Neuronal stem cell (in vitro differentiated cells): ENCODE measurements at regions not wholly inside any gene's neighbourhood (a gene's known extent, or its start where the extent isn't known, plus 50 kb on each side); places are given as distances from the start of the nearest gene placed in this dataset.

Experiments
- DNase-seq: peaks from one replicate; pipeline ENCODE4 v3.0.0-alpha.2; 2013; ENCODE audit warnings: low spot score
- H2AFZ ChIP-seq: one replicate; pipeline ENCODE4 v1.6.1; 2013; ENCODE audit warnings: mild to moderate bottlenecking, low read length, inconsistent platforms
- H2AK5ac ChIP-seq: 2 replicates; pipeline ENCODE4 v1.6.1; 2013; ENCODE audit warnings: low read depth, mild to moderate bottlenecking, inconsistent platforms, low read length, moderate library complexity, mixed read lengths
- H2BK120ac ChIP-seq: 2 replicates; pipeline ENCODE4 v1.6.1; 2013; ENCODE audit warnings: low read depth, mild to moderate bottlenecking, inconsistent platforms, low read length, moderate library complexity, mixed read lengths
- H2BK12ac ChIP-seq: one replicate; pipeline ENCODE4 v1.6.1; 2013; ENCODE audit warnings: low read length, inconsistent platforms
- H2BK15ac ChIP-seq: 2 replicates; pipeline ENCODE4 v1.6.1; 2013; ENCODE audit warnings: mild to moderate bottlenecking, low read length, inconsistent platforms, mixed read lengths
- H2BK5ac ChIP-seq: one replicate; pipeline ENCODE4 v1.6.1; 2013; ENCODE audit warnings: inconsistent platforms, mild to moderate bottlenecking, low read length, moderate library complexity
- H3K14ac ChIP-seq: one replicate; pipeline ENCODE4 v1.6.1; 2013; ENCODE audit warnings: low read length, inconsistent platforms
- H3K18ac ChIP-seq: 2 replicates; pipeline ENCODE4 v1.6.1; 2013; ENCODE audit warnings: low read length, inconsistent platforms
- H3K23ac ChIP-seq: 2 replicates; pipeline ENCODE4 v1.6.1; 2013; ENCODE audit warnings: low read depth, mild to moderate bottlenecking, mixed read lengths, low read length, inconsistent platforms; ENCODE audit not compliant: poor library complexity
- H3K27ac ChIP-seq: replicated peaks from 3 replicates; pipeline ENCODE4 v1.5.1; 2013; ENCODE audit warnings: low read length, inconsistent platforms
- H3K27me3 ChIP-seq, 3 experiments: 2 replicates each; pipeline ENCODE4 v1.6.1; 2013; ENCODE audit warnings: low read length in 3 of 3, mild to moderate bottlenecking in 2 of 3, inconsistent platforms in 1 of 3, low read depth in 1 of 3, mixed read lengths in 1 of 3, moderate library complexity in 1 of 3; ENCODE audit not compliant: control insufficient read depth in 3 of 3, insufficient read depth in 3 of 3
- H3K36me3 ChIP-seq, 2 donors: replicated peaks in 1 of 2; 2 replicates each; pipeline ENCODE4 v1.6.1; 2013; ENCODE audit warnings: low read length in 2 of 2; ENCODE audit not compliant: control insufficient read depth in 2 of 2, insufficient read depth in 2 of 2
- H3K4ac ChIP-seq: 2 replicates; pipeline ENCODE4 v1.6.1; 2013; ENCODE audit warnings: inconsistent platforms, mild to moderate bottlenecking, low read length, moderate library complexity
- H3K4me1 ChIP-seq, 2 donors: 1 replicate in 1 of 2; 2 replicates in 1 of 2; pipeline ENCODE4 v1.6.1; 2013; ENCODE audit warnings: low read length in 2 of 2, low read depth in 1 of 2; ENCODE audit not compliant: control insufficient read depth in 2 of 2, insufficient read depth in 1 of 2
- H3K4me2 ChIP-seq: one replicate; pipeline ENCODE4 v1.6.1; 2013; ENCODE audit warnings: mild to moderate bottlenecking, low read length, inconsistent platforms; ENCODE audit not compliant: insufficient read depth, poor library complexity, severe bottlenecking
- H3K4me3 ChIP-seq, 2 donors: 2 replicates each; pipeline ENCODE4 v1.5.1; 2013; ENCODE audit warnings: low read length in 2 of 2, mild to moderate bottlenecking in 2 of 2, inconsistent platforms in 1 of 2, moderate library complexity in 1 of 2
- H3K79me1 ChIP-seq: one replicate; pipeline ENCODE4 v1.6.1; 2013; ENCODE audit warnings: low read depth, mild to moderate bottlenecking, inconsistent platforms, low read length, moderate library complexity
- H3K9ac ChIP-seq: one replicate; pipeline ENCODE4 v1.6.1; 2013; ENCODE audit warnings: mild to moderate bottlenecking, low read depth, low read length, inconsistent platforms; ENCODE audit not compliant: poor library complexity
- H3K9me3 ChIP-seq, 2 donors: replicated peaks in 1 of 2; 2 replicates each; pipeline versions ENCODE3 to v1.6.1; 2013; ENCODE audit warnings: low read length in 2 of 2, mild to moderate bottlenecking in 2 of 2, inconsistent platforms in 1 of 2, low read depth in 1 of 2, mixed read lengths in 1 of 2, moderate library complexity in 1 of 2; ENCODE audit not compliant: control insufficient read depth in 2 of 2, insufficient read depth in 1 of 2
- H4K8ac ChIP-seq: one replicate; pipeline ENCODE4 v1.6.1; 2013; ENCODE audit warnings: low read depth, mild to moderate bottlenecking, inconsistent platforms, low read length, moderate library complexity
- H4K91ac ChIP-seq: one replicate; pipeline ENCODE4 v1.6.1; 2013; ENCODE audit warnings: low read length, low read depth, mild to moderate bottlenecking, inconsistent platforms; ENCODE audit not compliant: poor library complexity
- WGBS, 2 donors: extraction: QIAGEN DNeasy Blood & Tissue Kit; methylation state at CpG; one replicate each; pipeline ENCODE4 v1.1.7; 2013; ENCODE audit warnings: missing lambda C conversion rate in 2 of 2, mixed read lengths in 1 of 2; ENCODE audit not compliant: insufficient read length in 2 of 2, insufficient replicate concordance in 1 of 2; ENCODE audit errors: extremely low coverage in 2 of 2; 5-methylcytosine and 5-hydroxymethylcytosine counted together

DNA sequence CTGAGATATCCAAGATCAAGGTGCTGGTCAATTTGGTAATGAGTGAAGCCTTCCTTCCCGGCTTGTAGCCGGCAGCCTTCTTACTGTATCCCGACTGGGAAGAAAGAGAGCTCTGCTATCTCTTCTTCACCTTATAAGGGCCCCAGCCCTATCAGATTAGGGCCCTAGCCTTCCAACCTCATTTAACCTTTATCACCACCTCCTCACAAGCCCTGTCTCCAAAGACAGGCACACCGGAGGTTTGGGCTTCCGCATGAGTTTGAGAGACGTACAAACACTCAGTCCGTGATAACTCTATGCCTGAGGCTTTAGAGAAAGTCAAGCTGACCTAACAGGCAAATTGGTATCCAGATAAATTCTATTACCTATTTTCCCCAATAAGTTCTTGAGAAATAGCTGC is 243.9 kb downstream of the OPA1 start:
- Histone ChIP-seq H3K79me1 (no peaks in the 10 kb centered on the region), H2BK120ac (no peak overlapping the region), H3K18ac (no peak overlapping the region), H3K23ac (no peak overlapping the region), H3K4me1 (no peaks in the 10 kb centered on the region), H2AFZ (no peak overlapping the region), H3K9me3 (peaks cover 0 to 5% of the 10 kb centered on the region in 2 donors), H3K4me3 (no peak overlapping the region), H3K36me3 (no peaks in the 10 kb centered on the region), H2BK15ac (no peak overlapping the region), H2BK12ac (no peak overlapping the region), H2AK5ac (no peak overlapping the region), H4K8ac (no peak overlapping the region), H4K91ac (no peak overlapping the region), H3K27ac (no peak overlapping the region), H3K4me2 (no peak overlapping the region), H3K9ac (no peak overlapping the region), H3K27me3 (no peaks in the 10 kb centered on the region), H2BK5ac (no peak overlapping the region), H3K4ac (no peak overlapping the region), H3K14ac (no peak overlapping the region)
- DNase-seq, result no peak
- WGBS, 2 donors, result no CpG with 5 or more reads among the region's 7 CpGs

DNA sequence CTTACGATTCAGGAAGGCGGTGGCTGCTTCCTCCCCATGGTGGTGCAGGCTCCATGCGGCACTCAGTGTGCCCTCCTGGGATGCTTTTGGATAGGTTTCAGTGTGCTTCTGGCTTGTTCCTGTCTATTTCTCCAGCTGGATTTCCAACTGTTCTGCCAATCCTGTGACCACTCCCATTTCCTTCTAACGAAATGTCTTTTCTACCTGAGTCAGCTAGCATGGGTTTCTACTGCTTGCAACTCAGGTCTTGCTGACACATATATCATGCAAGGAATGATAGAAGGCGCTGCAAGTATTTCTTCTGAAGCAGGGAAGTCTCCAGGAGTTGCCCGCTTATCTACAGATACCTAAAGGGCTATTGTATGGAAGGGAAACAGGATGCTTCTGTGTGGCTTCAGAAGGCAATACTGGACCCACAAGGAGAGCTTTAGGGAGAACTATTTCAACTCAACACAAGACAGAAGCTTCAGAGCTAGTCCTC is 244.4 kb downstream of the OPA1 start:
- no peak overlapping the region for H3K4me3 ChIP-seq
- H3K27me3 ChIP-seq, result no peaks in the 10 kb centered on the region
- H3K4me1 ChIP-seq, result no peaks in the 10 kb centered on the region
- no peak for DNase-seq
- H4K91ac ChIP-seq, result no peak overlapping the region
- H3K9ac ChIP-seq, result no peak overlapping the region
- H3K4me2 ChIP-seq, result no peak overlapping the region
- no peaks in the 10 kb centered on the region for H3K36me3 ChIP-seq
- no peak overlapping the region for H3K4ac ChIP-seq
- H3K14ac ChIP-seq, result no peak overlapping the region
- no peak overlapping the region for H3K18ac ChIP-seq
- no peak overlapping the region for H2AFZ ChIP-seq
- H2BK12ac ChIP-seq, result no peak overlapping the region
- H3K23ac ChIP-seq, result no peak overlapping the region
- no peak overlapping the region for H2BK15ac ChIP-seq
- H2BK120ac ChIP-seq, result no peak overlapping the region
- no peak overlapping the region for H4K8ac ChIP-seq
- H3K79me1 ChIP-seq, result no peaks in the 10 kb centered on the region
- H2AK5ac ChIP-seq, result no peak overlapping the region
- WGBS, 2 donors, result no CpG with 5 or more reads among the region's 6 CpGs
- no peak overlapping the region for H3K27ac ChIP-seq
- no peak overlapping the region for H2BK5ac ChIP-seq
- H3K9me3 ChIP-seq, result peaks cover 0 to 9% of the 10 kb centered on the region in 2 donors

DNA sequence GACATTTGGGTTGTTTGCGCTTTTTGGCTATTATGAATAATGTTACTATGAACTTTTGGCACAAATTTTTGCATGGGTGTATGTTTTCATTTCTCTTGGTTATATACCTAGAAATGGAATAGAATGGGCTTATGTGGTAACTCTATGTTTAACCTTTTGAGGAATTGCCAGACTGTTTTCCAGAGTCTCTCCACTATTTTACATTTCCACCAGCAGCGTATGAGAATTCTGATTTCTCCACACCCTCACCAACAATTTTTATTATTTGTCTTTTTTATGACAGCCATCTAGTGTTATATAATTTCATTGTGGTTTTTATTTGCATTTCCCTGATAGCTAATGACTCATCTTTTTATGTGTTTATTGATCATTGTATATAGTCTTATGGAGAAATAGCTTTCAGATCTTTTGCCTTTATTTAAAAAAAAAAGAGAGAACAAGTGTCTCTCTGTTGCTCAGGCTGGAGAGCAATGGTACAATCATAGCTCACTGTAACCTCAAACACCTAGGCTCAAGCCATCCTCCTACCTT is 247.2 kb downstream of the OPA1 start:
- Histone ChIP-seq H4K91ac (no peak overlapping the region), H2BK120ac (no peak overlapping the region), H3K27ac (no peak overlapping the region), H3K9ac (no peak overlapping the region), H3K23ac (no peak overlapping the region), H2BK5ac (no peak overlapping the region), H2AK5ac (no peak overlapping the region), H3K79me1 (no peaks in the 10 kb centered on the region), H3K4me2 (no peak overlapping the region), H3K4ac (no peak overlapping the region), H4K8ac (no peak overlapping the region), H3K27me3 (no peaks in the 10 kb centered on the region), H2BK15ac (no peak overlapping the region), H3K14ac (no peak overlapping the region), H3K36me3 (no peaks in the 10 kb centered on the region), H2BK12ac (no peak overlapping the region), H3K18ac (no peak overlapping the region), H2AFZ (no peak overlapping the region), H3K9me3 (peaks cover 0 to 15% of the 10 kb centered on the region in 2 donors), H3K4me3 (no peak overlapping the region), H3K4me1 (no peaks in the 10 kb centered on the region)
- DNase-seq, result no peak
- WGBS, 2 donors, result no CpG with 5 or more reads among the region's 2 CpGs

DNA sequence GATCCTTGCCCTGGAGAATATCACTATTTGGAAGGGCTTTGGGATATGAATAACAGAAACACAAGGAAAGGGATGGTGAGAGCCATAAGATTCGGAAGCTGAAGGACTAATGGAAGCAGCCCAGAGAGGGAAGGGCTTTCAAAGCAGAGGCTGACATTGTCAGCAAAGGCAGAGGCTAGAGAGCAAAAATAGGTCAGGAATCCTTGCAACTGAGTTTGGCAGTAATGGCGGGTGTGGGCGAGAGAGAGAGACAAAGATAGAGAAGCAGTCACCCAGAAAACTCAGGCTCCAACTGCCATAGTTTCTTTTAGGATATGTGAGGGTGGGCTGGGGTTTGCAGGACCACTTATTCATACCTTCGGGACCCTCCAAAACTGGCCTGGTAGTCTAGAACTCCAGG is 248.6 kb downstream of the OPA1 start:
- Histone ChIP-seq H3K36me3 (no peaks in the 10 kb centered on the region), H3K79me1 (no peaks in the 10 kb centered on the region), H2AK5ac (no peak overlapping the region), H2BK12ac (no peak overlapping the region), H2BK15ac (no peak overlapping the region), H3K23ac (no peak overlapping the region), H3K27me3 (no peaks in the 10 kb centered on the region), H3K4me2 (no peak overlapping the region), H2AFZ (no peak overlapping the region), H3K18ac (no peak overlapping the region), H3K4ac (no peak overlapping the region), H4K91ac (no peak overlapping the region), H3K4me1 (no peaks in the 10 kb centered on the region), H3K9me3 (peaks cover 0 to 16% of the 10 kb centered on the region in 2 donors), H3K14ac (no peak overlapping the region), H3K9ac (no peak overlapping the region), H3K4me3 (no peak overlapping the region), H4K8ac (no peak overlapping the region), H2BK5ac (no peak overlapping the region), H2BK120ac (no peak overlapping the region), H3K27ac (no peak overlapping the region)
- DNase-seq, result no peak
- WGBS, 2 donors, result no CpG with 5 or more reads among the region's 4 CpGs
